Fibroblast of lung (primary cell): ENCODE measurements at regions not wholly inside any gene's neighbourhood (a gene's known extent, or its start where the extent isn't known, plus 50 kb on each side); places are given as distances from the start of the nearest gene placed in this dataset.

ENCODE experiments used
- DNase-seq, 2 donors: peaks; one replicate each; pipeline versions ENCODE4 v3.0.0 to v3.0.0-alpha.2; 2010; ENCODE audit warnings: low read depth in 2 of 2
- H2AFZ ChIP-seq: 2 replicates; pipeline ENCODE4 v1.5.1; 2012; ENCODE audit warnings: low read length, control low read depth, inconsistent platforms
- H3K27ac ChIP-seq: 2 replicates; pipeline ENCODE4 v1.5.1; 2011; ENCODE audit warnings: low read length, control low read depth; ENCODE audit not compliant: insufficient read depth
- H3K27me3 ChIP-seq: 2 replicates; pipeline ENCODE4 v1.5.1; 2011; ENCODE audit warnings: mild to moderate bottlenecking, low read length; ENCODE audit not compliant: control insufficient read depth, insufficient read depth
- H3K36me3 ChIP-seq: 2 replicates; pipeline ENCODE4 v1.5.1; 2011; ENCODE audit warnings: low read length; ENCODE audit not compliant: control insufficient read depth, insufficient read depth
- H3K4me1 ChIP-seq: 2 replicates; pipeline ENCODE4 v1.5.1; 2011; ENCODE audit warnings: low read length; ENCODE audit not compliant: control insufficient read depth, insufficient read depth; ENCODE audit errors: extremely low read depth
- H3K4me2 ChIP-seq: 2 replicates; pipeline ENCODE4 v1.5.1; 2011; ENCODE audit warnings: low read length, control low read depth; ENCODE audit not compliant: insufficient read depth; ENCODE audit errors: extremely low read depth
- H3K4me3 ChIP-seq, 4 experiments: fragments of 200-600 bp in 1 of 4; sonication (generic) in 1 of 4; replicated peaks in 1 of 4; 2 replicates each; pipeline ENCODE4 v1.5.1; 2011 to 2016; ENCODE audit warnings: low read length in 4 of 4, low read depth in 3 of 4, mild to moderate bottlenecking in 3 of 4, control low read depth in 2 of 4, inconsistent platforms in 1 of 4, mixed read lengths in 1 of 4; ENCODE audit not compliant: insufficient read depth in 1 of 4; ENCODE audit errors: control extremely low read depth in 1 of 4
- H3K79me2 ChIP-seq: 2 replicates; pipeline ENCODE4 v1.5.1; 2012; ENCODE audit warnings: mild to moderate bottlenecking, low read length, inconsistent platforms; ENCODE audit not compliant: control insufficient read depth, insufficient read depth
- H3K9ac ChIP-seq: 2 replicates; pipeline ENCODE4 v1.5.1; 2011; ENCODE audit warnings: mild to moderate bottlenecking, low read length, control low read depth; ENCODE audit not compliant: insufficient read depth
- H3K9me3 ChIP-seq: 2 replicates; pipeline ENCODE4 v1.5.1; 2012; ENCODE audit warnings: low read depth, low read length; ENCODE audit not compliant: control insufficient read depth, insufficient read depth
- H4K20me1 ChIP-seq: 2 replicates; pipeline ENCODE4 v1.5.1; 2011; ENCODE audit warnings: low read length; ENCODE audit not compliant: control insufficient read depth, insufficient read depth; ENCODE audit errors: extremely low read depth
- CTCF ChIP-seq, 2 donors: IDR thresholded peaks in 1 of 2; conservative IDR thresholded peaks in 1 of 2; 1 replicate in 1 of 2; 2 replicates in 1 of 2; pipeline ENCODE4 v1.5.1; 2011 to 2012; ENCODE audit warnings: low read length in 2 of 2, control low read depth in 1 of 2, inconsistent platforms in 1 of 2, low read depth in 1 of 2, mild to moderate bottlenecking in 1 of 2
- EZH2 ChIP-seq: IDR thresholded peaks from 2 replicates; pipeline ENCODE4 v1.5.1; 2012; ENCODE audit warnings: low read length, control low read depth, mild to moderate bottlenecking; ENCODE audit errors: missing control alignments

GRCh38 chr11:38577769-38578168 is 1979.7 kb upstream of the RAG2 start:
- no peak for DNase-seq
- H3K9ac ChIP-seq, result no peak overlapping the region
- no peak overlapping the region for H3K4me3 ChIP-seq
- H3K27ac ChIP-seq, result no peak overlapping the region
- H3K36me3 ChIP-seq, result no peaks in the 10 kb centered on the region
- no peak overlapping the region for H2AFZ ChIP-seq
- H3K27me3 ChIP-seq, result no peaks in the 10 kb centered on the region
- no peak overlapping the region for H3K4me2 ChIP-seq
- H3K9me3 ChIP-seq, result no peaks in the 10 kb centered on the region
- H3K4me1 ChIP-seq, result no peaks in the 10 kb centered on the region
- TF ChIP-seq CTCF (conservative IDR thresholded peaks at IDR 0.05 in 1 of 2, IDR thresholded peaks at IDR 0.05 in 1 of 2; ENCODE audit: low read depth in 1 of 2, low read length in 2 of 2) (no peak), EZH2 (no peak)
- no peaks in the 10 kb centered on the region for H3K79me2 ChIP-seq
- H4K20me1 ChIP-seq, result no peaks in the 10 kb centered on the region

- Histone ChIP-seq H3K36me3 (no peaks in the 10 kb centered on the region), H2AFZ (no peak overlapping the region), H3K27ac (no peak overlapping the region), H3K4me1 (no peaks in the 10 kb centered on the region), H3K9me3 (no peaks in the 10 kb centered on the region), H3K79me2 (no peaks in the 10 kb centered on the region), H3K27me3 (no peaks in the 10 kb centered on the region), H3K9ac (no peak overlapping the region), H3K4me3 (no peak overlapping the region), H3K4me2 (no peak overlapping the region), H4K20me1 (no peaks in the 10 kb centered on the region)
- peak; percentile 2 to 19 for DNase-seq
- TF ChIP-seq CTCF (conservative IDR thresholded peaks at IDR 0.05 in 1 of 2, IDR thresholded peaks at IDR 0.05 in 1 of 2; ENCODE audit: low read depth in 1 of 2, low read length in 2 of 2) (no peak), EZH2 (no peak)
These were observed 1964.5 kb upstream of the RAG2 start for GRCh38 chr11:38562562-38562961.

- H4K20me1 ChIP-seq, result no peaks in the 10 kb centered on the region
- DNase-seq, result peak; percentile 50 to 66
- H3K4me3 ChIP-seq, result no peak overlapping the region
- TF ChIP-seq EZH2, result no peak
- no peak for TF ChIP-seq CTCF (conservative IDR thresholded peaks at IDR 0.05 in 1 of 2, IDR thresholded peaks at IDR 0.05 in 1 of 2; ENCODE audit: low read depth in 1 of 2, low read length in 2 of 2)
- no peak overlapping the region for H2AFZ ChIP-seq
- H3K79me2 ChIP-seq, result no peaks in the 10 kb centered on the region
- H3K27me3 ChIP-seq, result no peaks in the 10 kb centered on the region
- H3K4me1 ChIP-seq, result no peaks in the 10 kb centered on the region
- no peak overlapping the region for H3K4me2 ChIP-seq
- no peak overlapping the region for H3K9ac ChIP-seq
- H3K27ac ChIP-seq, result no peak overlapping the region
- H3K36me3 ChIP-seq, result no peaks in the 10 kb centered on the region
- no peaks in the 10 kb centered on the region for H3K9me3 ChIP-seq
These were observed 1955.1 kb upstream of the RAG2 start for GRCh38 chr11:38553148-38553547.
